ENCODE measurements at regions not wholly inside any gene's neighbourhood (a gene's known extent, or its start where the extent isn't known, plus 50 kb on each side); places are given as distances from the start of the nearest gene placed in this dataset.

GRCh38 chr5:158464383-158464782 lies 605.4 kb upstream of the CLINT1 start:
- TF ChIP-seq CTCF (IDR thresholded peaks at IDR 0.05; ENCODE audit: low read length), result no peak
- TF ChIP-seq EZH2 (IDR thresholded peaks at IDR 0.05; ENCODE audit: borderline replicate concordance, low read length), result no peak
